Trophoblast cell (in vitro differentiated cells and primary cell): ENCODE measurements at regions not wholly inside any gene's neighbourhood (a gene's known extent, or its start where the extent isn't known, plus 50 kb on each side); places are given as distances from the start of the nearest gene placed in this dataset.
A peak's percentile ranks its signal among the peaks of the same experiment; 100 is the strongest.

ENCODE experiments used
- DNase-seq, 2 donors: peaks; one replicate each; pipeline ENCODE4 v3.0.0-alpha.2; 2016
- H2AFZ ChIP-seq: 2 replicates; pipeline ENCODE4 v1.6.1; 2013; ENCODE audit warnings: low read length, moderate library complexity, mild to moderate bottlenecking; ENCODE audit not compliant: insufficient read depth, poor library complexity
- H2AK5ac ChIP-seq: 2 replicates; pipeline ENCODE4 v1.6.1; 2013; ENCODE audit warnings: mild to moderate bottlenecking, low read length
- H2BK120ac ChIP-seq: 2 replicates; pipeline ENCODE4 v1.6.1; 2013; ENCODE audit warnings: low read length, mild to moderate bottlenecking, moderate library complexity; ENCODE audit not compliant: insufficient read depth, poor library complexity
- H2BK12ac ChIP-seq: 2 replicates; pipeline ENCODE4 v1.6.1; 2013; ENCODE audit warnings: mild to moderate bottlenecking, low read length, moderate library complexity
- H2BK5ac ChIP-seq: 2 replicates; pipeline ENCODE4 v1.6.1; 2013; ENCODE audit warnings: low read length, low read depth, moderate library complexity, mild to moderate bottlenecking; ENCODE audit not compliant: poor library complexity
- H3K14ac ChIP-seq: 2 replicates; pipeline ENCODE4 v1.6.1; 2013; ENCODE audit warnings: mild to moderate bottlenecking, low read length
- H3K18ac ChIP-seq: 2 replicates; pipeline ENCODE4 v1.6.1; 2013; ENCODE audit warnings: mild to moderate bottlenecking, low read length
- H3K23ac ChIP-seq: 2 replicates; pipeline ENCODE4 v1.6.1; 2013; ENCODE audit warnings: low read length
- H3K27ac ChIP-seq: 2 replicates; pipeline ENCODE4 v1.5.1; 2013; ENCODE audit warnings: low read depth, mild to moderate bottlenecking, inconsistent platforms, low read length, moderate library complexity
- H3K27me3 ChIP-seq: 2 replicates; pipeline ENCODE4 v1.6.1; 2013; ENCODE audit warnings: inconsistent platforms, mild to moderate bottlenecking, low read length, moderate library complexity; ENCODE audit not compliant: insufficient read depth
- H3K36me3 ChIP-seq, 2 experiments: 1 replicate in 1 of 2; 2 replicates in 1 of 2; pipeline ENCODE4 v1.6.1; 2013; ENCODE audit warnings: low read length in 2 of 2, mild to moderate bottlenecking in 2 of 2, moderate library complexity in 1 of 2; ENCODE audit not compliant: insufficient read depth in 2 of 2, control insufficient read depth in 1 of 2
- H3K4ac ChIP-seq: 2 replicates; pipeline ENCODE4 v1.6.1; 2013; ENCODE audit warnings: low read depth, mild to moderate bottlenecking, low read length, moderate library complexity
- H3K4me1 ChIP-seq, 2 experiments: 1 replicate in 1 of 2; 2 replicates in 1 of 2; pipeline ENCODE4 v1.6.1; 2013; ENCODE audit warnings: low read length in 2 of 2, mild to moderate bottlenecking in 2 of 2, moderate library complexity in 1 of 2; ENCODE audit not compliant: insufficient read depth in 2 of 2, control insufficient read depth in 1 of 2
- H3K4me2 ChIP-seq: 2 replicates; pipeline ENCODE4 v1.6.1; 2013; ENCODE audit warnings: inconsistent platforms, mild to moderate bottlenecking, low read length, moderate library complexity
- H3K4me3 ChIP-seq: 2 replicates; pipeline ENCODE4 v1.5.1; 2013; ENCODE audit warnings: mild to moderate bottlenecking, low read depth, low read length, inconsistent platforms
- H3K79me1 ChIP-seq: one replicate; pipeline ENCODE4 v1.6.1; 2013; ENCODE audit warnings: low read length
- H3K79me2 ChIP-seq: 2 replicates; pipeline ENCODE4 v1.6.1; 2013; ENCODE audit warnings: low read length, mild to moderate bottlenecking; ENCODE audit not compliant: control insufficient read depth, insufficient read depth, poor library complexity
- H3K9ac ChIP-seq: 2 replicates; pipeline ENCODE4 v1.6.1; 2013; ENCODE audit warnings: mild to moderate bottlenecking, low read length
- H3K9me3 ChIP-seq: 2 replicates; pipeline ENCODE4 v1.6.1; 2013; ENCODE audit warnings: low read depth, mild to moderate bottlenecking, control low read depth, inconsistent platforms, low read length; ENCODE audit not compliant: insufficient read depth
- H4K12ac ChIP-seq: 2 replicates; pipeline ENCODE4 v1.6.1; 2013; ENCODE audit warnings: low read depth, mild to moderate bottlenecking, low read length, moderate library complexity
- H4K8ac ChIP-seq: 2 replicates; pipeline ENCODE4 v1.6.1; 2013; ENCODE audit warnings: low read depth, mild to moderate bottlenecking, low read length, moderate library complexity
- H4K91ac ChIP-seq: one replicate; pipeline ENCODE4 v1.6.1; 2013; ENCODE audit warnings: low read depth, mild to moderate bottlenecking, low read length, moderate library complexity
- WGBS: extraction: QIAGEN DNeasy Blood & Tissue Kit; methylation state at CpG from one replicate; pipeline ENCODE4 v1.1.7; 2013; ENCODE audit warnings: missing lambda C conversion rate; ENCODE audit not compliant: insufficient read length, insufficient coverage; ENCODE audit errors: extremely low coverage; 5-methylcytosine and 5-hydroxymethylcytosine counted together

DNA sequence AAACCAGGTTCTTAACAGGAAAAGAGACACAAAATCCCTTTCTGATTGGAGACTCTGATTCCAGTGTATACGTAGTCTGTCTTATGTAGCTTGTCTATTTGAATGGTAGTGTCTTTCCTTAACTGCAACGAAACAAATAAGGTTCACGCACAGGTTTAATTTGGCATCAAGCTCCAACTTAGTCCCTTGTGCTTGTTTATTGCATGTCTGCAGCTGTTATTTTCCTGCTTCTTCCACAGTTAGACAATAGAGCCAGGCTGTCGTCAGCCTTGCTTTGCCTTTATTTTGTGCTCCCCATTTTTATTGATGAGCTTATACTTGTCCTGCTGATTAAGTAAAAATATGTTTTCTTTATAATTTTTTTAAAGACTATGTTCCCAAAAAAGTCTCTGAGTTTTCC is 152.7 kb upstream of the CDIN1 start:
- Histone ChIP-seq H3K36me3 (no peaks in the 10 kb centered on the region), H3K9me3 (no peaks in the 10 kb centered on the region), H4K91ac (no peak overlapping the region), H3K9ac (no peak overlapping the region), H4K8ac (no peak overlapping the region), H2BK12ac (no peak overlapping the region), H3K79me1 (peaks cover 3% of the 10 kb centered on the region), H3K4me3 (no peak overlapping the region), H2BK5ac (no peak overlapping the region), H3K27ac (no peak overlapping the region), H3K18ac (no peak overlapping the region), H3K4me2 (no peak overlapping the region), H3K4ac (no peak overlapping the region), H3K4me1 (peaks cover 0 to 5% of the 10 kb centered on the region in 2 experiments), H3K14ac (no peak overlapping the region), H4K12ac (no peak overlapping the region), H3K27me3 (no peaks in the 10 kb centered on the region), H2BK120ac (no peak overlapping the region), H3K79me2 (no peaks in the 10 kb centered on the region), H2AFZ (no peak overlapping the region), H3K23ac (no peak overlapping the region), H2AK5ac (no peak overlapping the region)
- no peak for DNase-seq
- no CpG with 5 or more reads among the region's 4 CpGs for WGBS

DNA sequence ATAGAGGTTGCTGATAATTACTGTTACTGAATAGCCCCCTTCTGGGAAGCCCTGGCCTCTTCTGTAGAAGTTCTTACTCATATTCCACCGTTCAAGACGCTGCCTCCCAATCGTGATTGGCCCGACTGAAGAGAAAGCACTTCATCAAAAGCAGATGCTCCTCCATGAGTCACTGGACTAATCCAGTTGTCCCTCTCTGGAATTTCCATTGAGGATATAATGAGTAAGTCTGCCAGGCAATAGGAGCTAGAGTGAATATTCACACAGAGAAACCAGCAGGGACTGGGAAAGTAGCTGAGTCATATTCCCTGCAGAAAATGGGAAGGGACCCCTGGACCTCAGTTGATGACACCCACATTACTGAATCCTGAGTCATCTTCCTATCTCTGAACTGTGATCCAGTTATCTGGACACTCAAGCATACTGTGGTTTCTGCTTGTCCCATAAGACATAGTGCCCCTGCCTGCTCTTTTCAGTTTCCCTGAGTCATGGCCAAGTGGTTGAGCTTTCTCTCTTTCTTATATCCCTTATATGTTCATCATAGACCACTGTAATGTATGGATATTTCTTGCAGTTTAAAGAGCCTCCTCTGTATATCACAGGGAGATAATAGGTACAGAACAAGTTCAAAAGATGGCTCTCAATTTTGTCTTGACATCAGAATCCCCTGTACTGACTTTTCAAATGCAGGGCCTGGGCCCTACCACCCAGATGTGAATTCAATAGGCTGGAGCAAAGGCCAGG is 151.2 kb upstream of the CDIN1 start:
- peak overlapping the region; percentile 20 for H4K91ac ChIP-seq
- no peak overlapping the region for H3K4me2 ChIP-seq
- H4K8ac ChIP-seq = no peak overlapping the region
- DNase-seq = peak; percentile 23 to 41
- no peaks in the 10 kb centered on the region for H3K9me3 ChIP-seq
- H3K23ac ChIP-seq = no peak overlapping the region
- peaks cover 0 to 5% of the 10 kb centered on the region in 2 experiments for H3K4me1 ChIP-seq
- no peak overlapping the region for H4K12ac ChIP-seq
- H2BK120ac ChIP-seq = no peak overlapping the region
- no peak overlapping the region for H3K18ac ChIP-seq
- H3K9ac ChIP-seq = no peak overlapping the region
- H2AK5ac ChIP-seq = no peak overlapping the region
- no peaks in the 10 kb centered on the region for H3K27me3 ChIP-seq
- no peak overlapping the region for H3K4me3 ChIP-seq
- no peak overlapping the region for H2BK12ac ChIP-seq
- peaks cover 3% of the 10 kb centered on the region for H3K79me1 ChIP-seq
- H3K36me3 ChIP-seq = no peaks in the 10 kb centered on the region
- H3K14ac ChIP-seq = no peak overlapping the region
- no CpG with 5 or more reads among the region's 4 CpGs for WGBS
- peak overlapping the region; percentile 80 for H3K27ac ChIP-seq
- no peak overlapping the region for H3K4ac ChIP-seq
- no peaks in the 10 kb centered on the region for H3K79me2 ChIP-seq
- H2BK5ac ChIP-seq = peak overlapping the region; percentile 24
- H2AFZ ChIP-seq = no peak overlapping the region

DNA sequence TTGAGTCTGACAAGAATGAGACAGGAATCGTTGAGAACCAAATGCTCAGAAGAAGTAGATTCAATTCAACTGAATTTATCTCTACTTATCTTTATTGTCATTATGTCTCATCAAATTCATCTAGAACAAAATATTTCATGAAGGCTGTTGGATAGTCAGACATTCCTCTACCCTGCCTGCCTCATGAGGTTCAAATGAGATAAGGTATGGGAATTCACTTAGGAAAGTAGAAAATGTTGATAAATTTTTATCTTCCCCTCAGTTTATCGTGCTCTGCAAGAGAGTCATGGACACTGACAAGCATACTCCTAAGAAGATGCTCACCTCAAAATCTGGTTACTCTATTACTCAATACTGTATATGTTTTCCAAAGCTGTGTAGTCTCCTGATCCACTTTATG is 149.7 kb upstream of the CDIN1 start:
- no peaks in the 10 kb centered on the region for H3K9me3 ChIP-seq

DNA sequence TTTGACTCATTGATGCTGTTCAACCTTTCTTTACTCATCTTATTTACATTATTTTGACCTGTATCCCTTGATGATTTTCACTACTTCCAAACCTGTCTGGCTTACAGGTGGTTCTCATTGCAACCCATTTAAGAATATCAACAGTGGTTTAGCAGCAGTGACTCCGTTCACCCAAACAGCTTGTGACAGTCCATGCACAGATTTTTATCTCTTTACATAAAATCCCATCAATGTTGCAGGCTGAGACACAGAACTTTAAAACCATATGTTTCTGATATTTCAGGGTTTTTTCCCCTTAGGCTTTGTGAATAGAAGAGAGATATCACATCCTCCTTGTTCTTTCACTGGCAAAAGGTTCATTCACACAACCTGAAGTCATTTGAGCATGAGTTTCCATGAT is 149.1 kb upstream of the CDIN1 start:
- no peak overlapping the region for H4K12ac ChIP-seq
- DNase-seq = no peak
- H2BK12ac ChIP-seq = no peak overlapping the region
- H3K9me3 ChIP-seq = no peaks in the 10 kb centered on the region
- peaks cover 3% of the 10 kb centered on the region for H3K79me1 ChIP-seq
- no peaks in the 10 kb centered on the region for H3K79me2 ChIP-seq
- no peaks in the 10 kb centered on the region for H3K36me3 ChIP-seq
- WGBS = no CpG with 5 or more reads among the region's 1 CpG
- no peak overlapping the region for H2AK5ac ChIP-seq
- H3K4ac ChIP-seq = no peak overlapping the region
- H4K8ac ChIP-seq = no peak overlapping the region
- H3K4me3 ChIP-seq = no peak overlapping the region
- H3K14ac ChIP-seq = no peak overlapping the region
- no peak overlapping the region for H3K4me2 ChIP-seq
- H2BK120ac ChIP-seq = no peak overlapping the region
- no peak overlapping the region for H3K27ac ChIP-seq
- H3K18ac ChIP-seq = no peak overlapping the region
- no peaks in the 10 kb centered on the region for H3K27me3 ChIP-seq
- no peak overlapping the region for H4K91ac ChIP-seq
- H2AFZ ChIP-seq = no peak overlapping the region
- no peak overlapping the region for H3K23ac ChIP-seq
- H3K4me1 ChIP-seq = peaks cover 0 to 5% of the 10 kb centered on the region in 2 experiments
- H3K9ac ChIP-seq = no peak overlapping the region
- H2BK5ac ChIP-seq = no peak overlapping the region

More for the DNA sequence above, 149.7 kb upstream of the CDIN1 start:
- Histone ChIP-seq H2AK5ac (no peak overlapping the region), H3K18ac (no peak overlapping the region), H3K9ac (no peak overlapping the region), H4K12ac (no peak overlapping the region), H3K4ac (no peak overlapping the region), H3K4me2 (no peak overlapping the region), H3K36me3 (no peaks in the 10 kb centered on the region), H2BK12ac (no peak overlapping the region), H3K14ac (no peak overlapping the region), H4K8ac (no peak overlapping the region), H2BK5ac (no peak overlapping the region), H3K27me3 (no peaks in the 10 kb centered on the region), H2BK120ac (no peak overlapping the region), H3K27ac (no peak overlapping the region), H3K79me2 (no peaks in the 10 kb centered on the region), H4K91ac (no peak overlapping the region), H3K79me1 (peaks cover 3% of the 10 kb centered on the region), H3K4me1 (peaks cover 0 to 5% of the 10 kb centered on the region in 2 experiments), H3K23ac (no peak overlapping the region), H3K4me3 (no peak overlapping the region), H2AFZ (no peak overlapping the region)
- peak in 1 of 2 donors; percentile 4 for DNase-seq
- no CpG with 5 or more reads among the region's 2 CpGs for WGBS
